Esophagus muscularis mucosa (tissue), 3 donors: ENCODE measurements at regions not wholly inside any gene's neighbourhood (a gene's known extent, or its start where the extent isn't known, plus 50 kb on each side); places are given as distances from the start of the nearest gene placed in this dataset.

ENCODE experiments used
- CTCF ChIP-seq, 3 experiments: fragments of 200-600 bp in 2 of 3; fragments of 450-650 bp in 1 of 3; sonication (generic) in 2 of 3; IDR thresholded peaks; one replicate each; pipeline ENCODE4 v1.5.1; 2017 to 2019; ENCODE audit warnings: antibody characterized with exemption in 3 of 3, mild to moderate bottlenecking in 2 of 3, moderate library complexity in 1 of 3
- POLR2A ChIP-seq: fragments of 450-650 bp; IDR thresholded peaks from one replicate; pipeline ENCODE4 v1.6.1; 2017; ENCODE audit warnings: antibody characterized with exemption, moderate library complexity, mild to moderate bottlenecking, low read depth
- POLR2AphosphoS5 ChIP-seq, 2 donors: sonication (generic); formaldehyde crosslinking; IDR thresholded peaks; one replicate each; pipeline ENCODE4 v1.6.1; 2017; ENCODE audit warnings: antibody characterized with exemption in 2 of 2

- TF ChIP-seq CTCF (IDR thresholded peaks at IDR 0.05) = no peak
- no peak for TF ChIP-seq POLR2AphosphoS5 (IDR thresholded peaks at IDR 0.05)
- no peak for TF ChIP-seq POLR2A
These were observed 226.3 kb downstream of the ZIC3 start for GRCh38 chrX:137792214-137792613.
